ENCODE measurements at regions not wholly inside any gene's neighbourhood (a gene's known extent, or its start where the extent isn't known, plus 50 kb on each side); places are given as distances from the start of the nearest gene placed in this dataset.

DNA sequence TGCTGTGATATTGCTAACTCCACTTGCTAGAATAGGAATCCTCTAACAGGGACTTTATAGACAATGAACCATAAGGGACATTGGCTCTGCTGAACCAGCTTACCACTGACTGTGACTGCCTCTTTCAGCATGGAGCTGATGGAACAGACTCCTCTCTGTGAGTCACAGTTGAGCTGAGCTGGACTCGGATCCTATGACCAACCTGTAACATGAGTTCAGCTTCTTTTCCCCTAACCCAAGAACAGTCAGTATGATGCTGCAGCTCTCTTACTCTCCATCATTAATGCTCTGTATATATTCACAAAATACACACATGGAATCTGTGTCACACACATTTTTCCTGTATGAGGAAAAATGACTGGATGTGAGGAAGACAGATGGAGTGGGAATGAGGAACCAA is 177.9 kb upstream of the BET1 start:
- no peak for TF ChIP-seq POLR2A (IDR thresholded peaks at IDR 0.05; ENCODE audit: low read depth, low read length)
- TF ChIP-seq PAX5 (IDR thresholded peaks at IDR 0.05; ENCODE audit: insufficient read depth, low read length, severe bottlenecking) = no peak
- TF ChIP-seq TAF1 (IDR thresholded peaks at IDR 0.05; ENCODE audit: low read depth, low read length) = no peak
- no peak for TF ChIP-seq SPI1 (IDR thresholded peaks at IDR 0.05; ENCODE audit: low read depth, low read length)
- no peak for TF ChIP-seq POLR2AphosphoS5 (IDR thresholded peaks at IDR 0.05; ENCODE audit: low read depth, low read length)

All from GM12891 (cell line).